H54 (cell line): ENCODE measurements at regions not wholly inside any gene's neighbourhood (a gene's known extent, or its start where the extent isn't known, plus 50 kb on each side); places are given as distances from the start of the nearest gene placed in this dataset.

Experiments
- DNase-seq: peaks from one replicate; pipeline ENCODE4 v3.0.0; 2011; ENCODE audit warnings: low spot score, mixed read lengths; ENCODE audit not compliant: insufficient read length
- FAIRE-seq: peaks from 3 replicates; lab custom pipeline; 2011; peaks lifted over from hg19 to GRCh38; lab: Jason Lieb, UNC
- POLR2A ChIP-seq: IDR thresholded peaks from 2 replicates; pipeline ENCODE4 v1.6.1; 2011; ENCODE audit warnings: low read depth, mild to moderate bottlenecking, low read length

DNA sequence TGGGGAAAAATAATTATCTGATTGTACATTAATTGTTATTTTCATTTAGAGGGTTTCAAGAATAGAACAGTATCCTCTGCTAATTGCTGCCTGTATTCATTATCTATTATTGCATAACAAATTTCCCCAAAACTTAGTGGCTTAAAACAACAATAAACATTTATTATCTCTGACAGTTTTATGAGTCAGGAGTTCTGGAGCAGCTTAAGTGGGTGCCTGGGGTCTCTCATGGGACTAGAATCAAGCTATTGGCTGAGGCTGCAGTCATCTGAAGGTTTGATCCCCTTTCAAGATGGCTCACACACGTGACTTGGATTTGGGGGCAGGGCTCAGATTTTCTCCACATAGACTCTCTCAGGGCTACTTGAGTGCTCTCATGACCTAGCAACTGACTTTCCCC is 98.1 kb upstream of the JADE1 start:
- no peak for FAIRE-seq
- no peak for DNase-seq
- no peak for TF ChIP-seq POLR2A

DNA sequence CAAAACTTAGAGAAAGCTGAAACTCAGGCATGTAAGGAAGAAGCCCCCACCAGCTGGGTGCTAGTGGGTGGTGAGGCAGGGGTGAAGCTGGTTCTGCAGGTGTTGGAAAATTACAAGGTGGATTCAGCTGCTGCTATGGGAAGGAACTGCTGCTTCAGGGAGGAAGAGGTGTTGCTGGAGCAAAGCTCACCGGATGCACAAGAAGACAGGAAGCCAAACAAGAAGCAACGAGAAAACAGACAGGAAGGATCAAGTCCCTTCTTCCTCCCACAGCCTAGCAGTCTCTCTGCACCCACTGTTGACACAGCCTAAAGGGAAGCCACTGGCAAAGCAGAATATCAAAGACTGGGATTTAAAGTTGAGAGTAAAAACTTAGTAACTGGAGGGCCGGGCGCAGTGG is 100.2 kb upstream of the JADE1 start:
- DNase-seq (no peak), FAIRE-seq (no peak)

DNA sequence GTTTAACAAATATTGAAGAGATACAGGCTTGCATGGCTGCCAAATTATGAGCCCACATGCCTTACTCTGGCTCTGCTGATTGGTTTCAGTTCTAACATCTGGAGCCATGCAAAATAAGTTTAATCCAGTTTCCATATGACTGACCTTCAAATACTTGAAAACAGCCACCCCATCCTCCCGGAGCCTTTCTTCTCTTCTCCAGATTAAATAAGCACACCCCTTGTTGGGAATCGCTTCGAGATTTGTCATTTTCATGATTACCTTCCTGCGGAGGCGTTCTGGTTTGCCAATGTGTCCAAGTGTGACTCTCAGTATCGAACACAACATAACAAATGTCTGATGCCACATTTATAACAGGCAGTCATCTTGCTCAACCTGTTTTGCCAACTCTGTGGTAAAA is 101.6 kb upstream of the JADE1 start:
- TF ChIP-seq POLR2A, result no peak
- no peak for DNase-seq
- no peak for FAIRE-seq

More for the DNA sequence above, 100.2 kb upstream of the JADE1 start:
- TF ChIP-seq POLR2A, result no peak

DNA sequence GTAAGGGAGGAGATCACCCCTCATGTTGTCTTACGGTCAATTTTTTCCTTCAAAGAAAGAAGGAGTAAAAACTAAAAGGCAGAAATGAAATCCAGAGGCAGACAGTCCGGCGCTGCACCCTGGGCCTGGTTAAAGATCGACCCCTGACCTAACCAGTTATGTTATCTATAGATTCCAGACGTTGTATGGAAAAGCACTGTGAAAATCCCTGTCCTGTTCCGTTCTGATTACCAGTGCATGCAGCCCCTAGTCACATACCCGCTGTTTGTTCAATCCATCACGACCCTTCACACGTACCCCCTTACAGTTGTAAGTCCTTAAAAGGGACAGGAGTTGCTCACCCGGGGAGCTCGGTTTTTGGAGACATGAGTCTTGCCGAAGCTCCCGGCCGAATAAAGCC is 105.6 kb upstream of the JADE1 start:
- FAIRE-seq (no peak), DNase-seq (no peak)
- no peak for TF ChIP-seq POLR2A

DNA sequence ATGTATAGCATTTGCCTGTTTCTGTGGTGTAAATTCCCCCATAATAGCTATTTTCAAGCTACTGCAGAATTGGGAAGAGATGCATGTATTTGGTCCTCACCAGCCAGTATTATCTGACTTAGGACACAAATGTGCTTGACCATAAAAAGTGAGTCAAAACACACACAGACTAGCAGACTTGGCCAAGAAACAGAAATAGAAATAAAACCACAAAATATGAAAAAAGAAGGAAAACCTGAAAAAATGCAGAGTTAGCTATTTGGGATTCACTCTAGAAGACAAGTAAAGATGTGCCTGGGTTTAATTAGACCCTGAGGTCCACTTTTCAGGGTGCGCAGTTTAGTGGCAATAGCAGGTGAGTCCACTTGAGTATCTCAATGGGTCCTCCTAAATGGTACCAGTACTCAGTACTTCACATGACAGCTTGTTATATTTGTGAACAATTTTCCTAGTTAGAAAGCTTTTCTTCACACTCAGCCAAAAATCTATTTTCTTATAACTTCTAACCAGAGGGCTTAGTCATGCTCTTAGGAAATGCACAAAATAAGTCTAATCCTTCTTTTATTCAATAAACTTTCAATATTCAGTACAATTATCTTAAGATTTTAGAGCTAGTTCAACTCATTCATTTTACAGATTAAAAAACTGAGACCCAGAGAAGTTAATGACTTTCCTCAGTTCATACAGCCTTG is 108.7 kb upstream of the JADE1 start:
- no peak for TF ChIP-seq POLR2A
- DNase-seq, result no peak
- FAIRE-seq, result no peak

DNA sequence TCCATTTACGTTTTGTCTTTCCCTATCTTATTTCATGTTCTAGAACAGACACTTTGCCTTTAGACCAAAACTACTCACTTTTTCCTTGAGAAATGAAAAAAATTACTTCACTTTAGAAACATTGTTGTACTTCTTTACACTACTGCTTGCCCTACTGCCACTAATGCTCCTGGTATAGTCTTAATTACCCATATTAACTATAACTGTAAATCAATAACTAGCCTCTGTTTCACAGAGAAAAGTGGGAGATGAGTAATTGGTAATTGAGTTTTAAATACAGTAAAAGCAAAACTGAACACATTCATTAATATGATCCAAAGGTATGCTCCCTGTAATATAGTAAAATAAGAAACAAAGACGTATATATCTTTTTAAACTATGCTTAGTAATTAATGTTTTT is 111.1 kb upstream of the JADE1 start:
- DNase-seq (no peak), FAIRE-seq (no peak)
- no peak for TF ChIP-seq POLR2A

DNA sequence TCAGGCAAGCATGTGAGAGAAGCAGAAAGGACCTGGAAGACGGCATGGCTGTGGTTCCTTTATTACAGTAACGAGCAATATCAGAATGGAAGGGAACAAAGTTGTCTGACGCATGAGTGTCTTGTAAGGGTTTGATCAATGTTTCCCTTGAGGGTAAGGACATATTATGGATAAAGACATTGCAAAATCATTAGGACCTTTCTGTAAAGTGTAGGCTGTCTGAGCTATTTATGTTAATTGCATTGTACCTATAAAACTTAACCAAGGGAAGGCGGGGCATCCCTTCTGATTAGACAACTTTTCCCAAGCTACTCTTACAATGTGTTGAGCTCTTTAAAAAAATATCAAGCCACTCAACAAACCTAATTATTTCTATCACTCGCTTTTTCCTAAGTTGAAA is 112.2 kb upstream of the JADE1 start:
- FAIRE-seq (no peak), DNase-seq (no peak)
- no peak for TF ChIP-seq POLR2A

DNA sequence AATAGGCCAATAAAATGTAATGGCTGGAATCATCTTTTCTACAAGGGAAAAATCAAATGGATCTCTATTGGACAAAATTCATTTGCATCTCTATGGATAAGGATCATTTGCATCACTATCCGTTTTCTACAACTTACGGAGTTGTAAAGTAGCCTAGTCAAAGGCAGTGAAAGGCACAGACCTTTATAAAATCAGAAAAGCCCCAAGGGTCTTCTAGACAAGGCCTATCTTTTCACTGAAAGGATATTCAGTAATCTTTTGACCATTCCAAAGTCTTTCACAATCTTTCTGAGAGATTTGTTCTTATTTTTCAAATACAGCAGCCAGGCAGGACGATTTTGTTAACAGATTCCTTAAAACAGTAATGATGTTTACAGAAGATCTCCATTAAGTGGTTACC is 119.5 kb upstream of the JADE1 start:
- no peak for TF ChIP-seq POLR2A
- FAIRE-seq, result no peak
- no peak for DNase-seq

DNA sequence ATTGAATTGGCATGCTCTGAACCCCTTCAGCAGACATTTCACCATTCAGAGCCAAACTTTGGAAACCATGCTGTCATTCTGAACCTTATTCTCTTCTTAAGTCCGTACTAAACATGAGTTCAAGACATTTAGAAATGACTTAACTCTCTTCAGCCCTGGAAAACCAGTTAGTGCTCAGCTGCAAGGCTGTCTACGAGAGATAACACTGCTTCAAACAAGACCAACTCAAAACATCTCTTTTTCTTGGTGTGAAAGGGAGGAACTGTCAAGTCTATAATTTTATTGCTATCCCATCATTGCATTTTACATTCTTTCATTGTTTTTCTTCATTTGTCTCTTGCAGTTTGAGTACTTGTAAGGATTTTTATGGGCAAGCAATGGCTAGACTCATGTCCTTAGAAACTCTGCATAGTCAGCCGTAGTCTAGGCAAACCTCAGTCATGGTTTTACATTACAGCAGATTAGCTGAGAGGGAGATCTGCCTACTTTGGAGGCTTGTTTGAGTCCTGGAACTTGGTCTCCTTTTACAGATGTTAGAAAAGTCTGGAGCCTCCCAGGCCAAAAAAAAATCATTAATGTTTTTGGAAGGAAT is 120.6 kb upstream of the JADE1 start:
- no peak for FAIRE-seq
- no peak for TF ChIP-seq POLR2A
- DNase-seq, result no peak

DNA sequence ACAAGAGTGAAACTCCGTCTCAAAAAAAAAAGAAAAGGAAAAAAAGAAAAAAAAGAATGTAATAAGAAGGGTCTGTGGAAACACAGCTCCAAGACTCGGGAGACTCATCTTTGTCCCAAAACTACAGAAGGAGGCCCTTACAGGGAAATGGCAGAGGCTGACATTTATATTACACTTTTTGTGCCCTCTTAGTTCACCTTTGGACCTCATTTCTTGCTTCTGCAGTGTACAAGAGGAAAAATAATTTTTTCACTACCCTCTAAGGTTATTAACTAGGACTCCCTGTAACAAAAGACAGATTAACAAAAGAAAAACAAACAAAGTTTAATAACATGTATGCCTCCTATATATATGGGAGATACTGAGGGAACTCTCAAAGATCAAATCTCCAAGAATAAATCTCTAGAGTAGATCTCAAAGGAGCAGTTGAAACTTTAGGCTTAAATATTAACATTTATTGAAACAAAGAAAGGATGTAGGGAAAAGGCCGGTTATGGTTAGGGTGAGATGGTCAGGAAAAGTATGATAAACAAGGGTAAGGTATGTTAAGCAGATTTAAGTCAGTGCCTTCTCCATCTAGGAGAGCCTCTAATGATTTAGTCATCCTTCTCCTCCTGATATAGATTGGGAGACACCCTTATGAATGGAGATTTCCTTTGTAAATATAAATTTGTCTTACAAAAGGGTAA is 121.3 kb upstream of the JADE1 start:
- TF ChIP-seq POLR2A, result no peak
- no peak for FAIRE-seq

DNA sequence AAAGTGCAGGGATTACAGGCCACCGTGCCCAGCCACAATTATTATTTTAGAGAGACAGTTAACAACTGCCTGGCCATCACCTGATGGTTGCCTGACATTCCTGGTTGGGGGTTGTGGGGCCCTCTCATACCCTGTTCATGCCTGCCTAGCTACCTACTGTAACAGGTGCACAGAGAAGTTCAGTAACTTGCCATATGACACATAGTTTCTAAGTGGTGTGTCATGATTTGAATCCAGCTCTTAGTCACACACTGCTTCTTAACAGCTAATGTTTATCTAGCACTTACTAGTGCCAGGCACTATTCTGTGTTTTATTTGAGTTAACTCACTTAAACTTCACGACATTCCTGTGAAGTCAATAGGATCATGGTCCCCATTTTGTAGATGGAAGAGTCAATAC is 122.7 kb upstream of the JADE1 start:
- no peak for DNase-seq

More for the DNA sequence above, 121.3 kb upstream of the JADE1 start:
- DNase-seq, result no peak

DNA sequence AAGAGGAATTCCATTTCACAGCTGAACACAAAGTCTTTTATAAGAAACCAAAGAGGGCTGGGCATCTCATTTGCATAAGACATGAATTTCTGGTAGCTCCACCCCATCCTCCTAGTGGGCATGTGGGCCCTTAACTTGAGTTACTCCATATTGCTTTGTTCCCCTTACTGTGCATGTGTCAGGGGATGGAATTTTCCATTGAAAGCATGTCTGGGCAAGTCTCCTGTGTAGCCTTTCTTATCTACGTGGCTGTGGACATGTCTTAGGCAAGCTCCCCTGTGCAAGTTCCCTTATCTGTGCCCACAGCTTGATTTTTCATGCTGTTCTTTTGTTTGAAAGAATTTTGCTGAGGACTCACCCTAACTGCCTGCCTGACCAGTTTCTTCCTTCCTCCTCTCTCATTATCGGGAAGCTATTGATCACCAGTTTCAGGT is 123.5 kb upstream of the JADE1 start:
- FAIRE-seq (no peak), DNase-seq (no peak)
- TF ChIP-seq POLR2A, result no peak

More for the DNA sequence above, 122.7 kb upstream of the JADE1 start:
- no peak for TF ChIP-seq POLR2A
- FAIRE-seq, result no peak

DNA sequence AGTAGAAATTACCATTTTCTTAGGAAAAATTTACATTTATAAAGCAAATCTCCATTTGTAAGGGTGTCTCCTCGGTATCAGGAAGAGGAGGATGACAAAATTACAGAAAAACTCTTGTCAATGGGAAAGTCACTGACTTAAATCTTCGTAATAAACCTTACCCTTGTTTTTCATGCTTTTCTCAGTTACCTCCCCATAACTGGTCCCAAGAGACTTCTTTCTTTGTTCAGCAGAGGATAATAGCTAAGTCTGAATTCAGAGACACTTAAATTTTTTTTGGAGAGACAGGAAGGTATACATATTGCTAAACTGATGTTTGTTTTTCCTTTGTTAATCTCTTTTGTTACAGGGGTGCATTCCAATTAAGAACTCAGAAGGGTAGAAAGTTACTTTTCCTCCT is 125.5 kb upstream of the JADE1 start:
- TF ChIP-seq POLR2A, result no peak
- FAIRE-seq, result no peak
- DNase-seq, result no peak

DNA sequence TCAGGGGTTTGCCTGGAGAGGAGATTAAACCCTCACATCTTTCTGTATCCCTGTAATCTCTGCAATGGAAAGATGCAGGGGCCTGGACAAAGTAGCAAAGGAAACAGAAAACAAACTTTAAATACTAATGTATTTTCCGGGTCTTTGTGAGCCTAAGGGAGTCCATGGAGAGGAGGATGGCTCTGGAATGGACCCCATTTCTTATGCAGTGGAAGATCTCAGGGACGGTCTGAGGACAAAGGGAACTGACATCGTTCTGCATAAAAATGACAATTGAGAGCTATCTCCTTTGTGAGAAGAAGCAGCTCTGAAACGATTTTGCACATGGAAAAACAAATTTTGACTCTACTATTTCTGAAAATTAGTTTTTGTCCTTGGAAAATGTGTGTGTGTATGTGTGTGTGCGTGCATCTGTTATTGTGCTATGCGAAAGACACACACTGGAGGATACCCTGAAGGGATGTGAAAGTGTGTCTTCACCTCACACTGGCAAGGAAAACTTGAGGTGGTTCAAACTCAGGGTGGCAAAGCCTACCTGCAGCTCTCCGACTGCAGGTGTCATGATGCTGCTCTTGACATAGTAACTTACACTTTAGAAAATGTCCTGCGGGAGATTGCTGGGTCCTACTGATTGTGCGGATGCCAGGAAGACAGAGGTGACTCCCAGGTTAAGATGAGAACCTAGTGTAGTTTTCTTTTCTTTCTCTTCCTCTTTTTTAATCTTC is 126.4 kb upstream of the JADE1 start:
- no peak for FAIRE-seq
- no peak for TF ChIP-seq POLR2A

DNA sequence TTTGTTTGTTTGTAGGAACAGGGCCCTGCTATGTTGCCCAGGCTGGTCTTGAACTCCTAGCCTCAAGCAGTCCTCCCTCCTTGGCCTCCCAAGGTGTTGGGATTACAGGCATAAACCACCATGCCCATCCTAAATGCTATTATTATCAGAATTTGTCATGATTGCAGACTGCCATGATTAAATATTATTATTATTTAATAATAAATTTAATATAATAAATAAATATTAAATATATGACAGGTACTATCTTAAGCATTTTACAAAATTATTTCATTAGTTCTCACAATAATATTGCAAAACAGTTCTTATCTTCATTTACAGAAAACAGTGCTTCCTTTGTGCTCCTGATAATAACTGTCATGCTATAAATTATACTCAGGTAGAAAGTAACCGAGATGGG is 133.4 kb upstream of the JADE1 start:
- FAIRE-seq, result no peak
- no peak for TF ChIP-seq POLR2A
- no peak for DNase-seq

More for the DNA sequence above, 126.4 kb upstream of the JADE1 start:
- no peak for DNase-seq
